Activated CD8-positive, alpha-beta memory T cell treated with anti-CD3 and anti-CD28 coated beads, Interleukin-2, amount 50 U/mL, for 48 hours (primary cell): ENCODE measurements at regions not wholly inside any gene's neighbourhood (a gene's known extent, or its start where the extent isn't known, plus 50 kb on each side); places are given as distances from the start of the nearest gene placed in this dataset.
"Not testable (repeated sequence)": the region's sequence is repeated elsewhere in the genome, so short reads cannot be mapped to it uniquely, and the experiment has no call there.

Source experiments
- DNase-seq: peaks from one replicate; pipeline ENCODE4 v3.0.0-alpha.2; 2020

GRCh38 chr3:176615826-176616225, 581.5 kb downstream of the TBL1XR1 start:
- DNase-seq = no peak

- DNase-seq = no peak
These were observed 585.6 kb downstream of the TBL1XR1 start for GRCh38 chr3:176611703-176612102.

- DNase-seq = no peak
These were observed 587.9 kb downstream of the TBL1XR1 start for GRCh38 chr3:176609361-176609760.

- DNase-seq = not testable (repeated sequence)
These were observed 591.7 kb downstream of the TBL1XR1 start for GRCh38 chr3:176605553-176605952.

GRCh38 chr3:176595307-176595706, 602.0 kb downstream of the TBL1XR1 start:
- no peak for DNase-seq

GRCh38 chr3:176590722-176591121, 606.6 kb downstream of the TBL1XR1 start:
- no peak for DNase-seq

- DNase-seq = no peak
These were observed 610.2 kb downstream of the TBL1XR1 start for GRCh38 chr3:176587089-176587488.

GRCh38 chr3:176584413-176585176, 612.7 kb downstream of the TBL1XR1 start:
- DNase-seq = no peak

GRCh38 chr3:176583956-176584355, 613.3 kb downstream of the TBL1XR1 start:
- no peak for DNase-seq

GRCh38 chr3:176581589-176581988, 615.7 kb downstream of the TBL1XR1 start:
- DNase-seq = no peak

- DNase-seq = no peak
These were observed 617.5 kb downstream of the TBL1XR1 start for GRCh38 chr3:176579711-176580185.

- DNase-seq = no peak
These were observed 619.0 kb downstream of the TBL1XR1 start for GRCh38 chr3:176578316-176578715.

- DNase-seq = no peak
These were observed 619.8 kb downstream of the TBL1XR1 start for GRCh38 chr3:176577447-176577846.

- no peak for DNase-seq
These were observed 622.5 kb downstream of the TBL1XR1 start for GRCh38 chr3:176574786-176575185.

- no peak for DNase-seq
These were observed 625.4 kb downstream of the TBL1XR1 start for GRCh38 chr3:176571926-176572325.

GRCh38 chr3:176570992-176571391, 626.3 kb downstream of the TBL1XR1 start:
- DNase-seq = no peak

- no peak for DNase-seq
These were observed 629.1 kb downstream of the TBL1XR1 start for GRCh38 chr3:176568189-176568588.

GRCh38 chr3:176566757-176567156, 630.5 kb downstream of the TBL1XR1 start:
- no peak for DNase-seq

GRCh38 chr3:176562331-176562730, 635.0 kb downstream of the TBL1XR1 start:
- DNase-seq = no peak

GRCh38 chr3:176561826-176562225, 635.5 kb downstream of the TBL1XR1 start:
- no peak for DNase-seq

GRCh38 chr3:176554791-176555654, 642.3 kb downstream of the TBL1XR1 start:
- DNase-seq = no peak

- DNase-seq = no peak
These were observed 643.0 kb downstream of the TBL1XR1 start for GRCh38 chr3:176554264-176554663.

- DNase-seq = no peak
These were observed 670.3 kb downstream of the TBL1XR1 start for GRCh38 chr3:176526942-176527341.

- DNase-seq = no peak
These were observed 671.1 kb downstream of the TBL1XR1 start for GRCh38 chr3:176526225-176526624.
